NOMO-1 treated with DMSO at 0.1 percent for 48 hours (cell line): ENCODE measurements at regions not wholly inside any gene's neighbourhood (a gene's known extent, or its start where the extent isn't known, plus 50 kb on each side); places are given as distances from the start of the nearest gene placed in this dataset.
"Not testable (repeated sequence)": the region's sequence is repeated elsewhere in the genome, so short reads cannot be mapped to it uniquely, and the experiment has no call there.

Experiments used
- DNase-seq: peaks from one replicate; lab custom pipeline; 2025; ENCODE audit not compliant: unreplicated experiment; lab: John Stamatoyannopoulos, UW

- DNase-seq = peak; percentile 74
These were observed 83.3 kb upstream of the MED13L start for GRCh38 chr12:116360579-116361413.

DNA sequence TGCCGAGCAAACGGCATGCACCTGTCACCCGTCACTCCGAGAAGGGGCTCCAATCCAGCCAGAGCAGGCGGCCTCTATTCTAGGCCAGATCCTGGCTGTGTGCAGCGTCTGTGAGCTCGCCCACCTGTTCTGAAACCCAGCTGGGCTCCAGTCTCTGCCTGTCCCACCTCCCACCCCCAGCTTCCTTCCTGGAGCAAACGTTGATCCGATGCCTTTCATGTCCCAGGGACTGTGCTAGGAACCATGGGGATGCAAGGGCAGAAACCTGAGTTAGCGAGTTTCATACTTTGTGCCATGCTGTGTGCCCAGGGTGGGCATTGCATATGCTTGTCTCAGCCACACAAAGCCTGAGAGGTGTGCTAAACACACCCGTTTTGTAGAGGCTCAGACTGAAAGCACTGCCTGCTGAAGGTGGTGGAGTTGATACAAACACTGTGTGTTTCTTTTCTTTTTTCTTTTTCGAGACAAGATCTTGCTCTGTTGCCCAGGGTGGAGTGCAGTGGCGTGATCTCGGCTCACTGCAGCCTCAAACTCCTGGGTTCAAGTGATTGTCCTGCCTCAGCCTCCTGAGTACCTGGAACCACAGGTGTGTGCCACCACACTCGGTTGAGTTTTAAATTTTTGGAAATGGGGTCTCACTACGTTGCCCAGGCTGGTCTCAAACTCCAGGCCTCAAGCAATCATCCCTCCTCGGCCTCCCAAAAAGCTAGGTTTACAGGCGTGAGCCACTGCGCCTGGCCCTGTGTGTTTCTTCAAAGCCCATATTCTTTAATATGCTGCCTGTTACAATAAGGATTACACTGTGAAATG lies 84.1 kb upstream of the MED13L start:
- DNase-seq = no peak

DNA sequence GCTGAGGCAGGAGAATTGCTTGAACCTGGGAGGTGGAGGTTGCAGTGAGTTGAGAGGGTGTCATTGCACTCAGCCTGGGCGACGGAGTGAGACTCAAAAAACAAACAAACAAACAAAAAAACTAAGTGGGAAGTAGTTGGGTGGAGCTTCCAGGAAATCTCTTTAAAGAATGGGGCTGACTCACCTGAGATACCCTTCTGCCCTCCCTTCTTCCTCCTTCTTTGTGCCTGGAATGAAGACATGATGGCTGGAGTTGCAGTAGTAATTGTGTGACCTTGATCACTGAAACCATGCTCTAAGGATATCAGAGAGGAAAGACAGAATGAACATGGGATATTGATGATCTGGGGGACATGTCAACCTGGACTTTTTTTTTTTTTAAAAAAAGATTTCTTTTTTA lies 87.6 kb upstream of the MED13L start:
- DNase-seq = no peak

GRCh38 chr12:116365606-116366455 lies 88.3 kb upstream of the MED13L start:
- no peak for DNase-seq

GRCh38 chr12:116366456-116366776 lies 88.9 kb upstream of the MED13L start:
- no peak for DNase-seq

DNA sequence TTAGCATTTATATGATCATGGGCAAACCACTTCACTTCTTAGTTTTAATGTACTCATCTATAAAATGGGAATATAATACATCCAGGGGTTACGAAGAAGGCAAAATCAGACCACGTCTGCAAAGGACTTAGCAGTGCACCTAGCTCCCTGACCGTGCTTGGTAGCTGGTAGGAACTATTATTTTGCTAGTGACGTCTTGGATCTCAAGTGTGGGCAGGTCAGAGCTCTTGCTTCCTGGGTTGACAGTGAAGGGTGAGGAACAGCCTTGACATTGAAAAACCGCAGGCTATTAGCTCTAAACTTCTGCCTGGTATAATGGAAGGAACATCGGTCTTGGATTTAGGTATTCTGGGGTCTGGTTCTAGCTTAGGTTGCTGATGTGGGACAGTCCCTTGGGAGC lies 89.3 kb upstream of the MED13L start:
- DNase-seq = no peak

GRCh38 chr12:116368196-116369194 lies 91.0 kb upstream of the MED13L start:
- DNase-seq = no peak

DNA sequence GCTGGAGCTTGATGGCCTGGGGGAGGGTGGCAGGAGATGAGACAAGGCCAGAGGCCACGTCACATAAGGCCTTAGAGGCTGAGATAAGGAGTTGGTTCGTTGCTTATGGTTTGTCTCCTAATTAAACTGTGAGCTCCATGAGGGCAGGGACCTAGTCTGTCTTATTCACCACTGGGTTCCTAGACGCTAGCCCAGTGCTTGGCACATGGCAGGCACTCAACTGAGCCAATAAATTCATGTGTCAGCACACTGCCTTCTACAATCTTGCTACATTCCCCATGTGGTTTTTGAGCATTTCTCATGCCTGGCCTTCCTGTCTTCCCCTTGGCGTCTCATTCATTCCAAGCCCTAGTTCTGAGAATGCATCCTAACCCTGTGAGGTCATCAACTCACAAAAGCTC lies 92.5 kb upstream of the MED13L start:
- DNase-seq = no peak

GRCh38 chr12:116370886-116371580 lies 93.5 kb upstream of the MED13L start:
- DNase-seq = no peak

DNA sequence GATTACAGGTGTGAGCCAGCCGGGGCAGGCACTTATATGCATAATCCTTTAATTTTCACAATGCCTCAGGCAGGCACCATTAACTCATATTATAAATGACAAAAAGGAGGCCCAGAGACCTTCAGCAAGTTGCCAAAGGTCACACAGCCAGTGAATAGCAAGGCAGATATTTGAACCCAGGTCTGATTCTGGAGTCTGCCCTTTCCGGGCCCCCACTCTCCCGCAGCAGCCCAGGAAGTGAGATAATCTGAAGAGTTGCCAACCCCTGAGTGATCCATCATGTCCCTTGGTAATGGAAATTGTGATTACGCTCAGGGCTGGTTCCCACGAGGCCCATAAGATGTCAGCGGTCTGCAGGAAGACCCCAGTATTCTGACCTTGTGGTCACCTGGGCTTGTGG lies 95.3 kb upstream of the MED13L start:
- no peak for DNase-seq

- no peak for DNase-seq
These were observed 96.2 kb upstream of the MED13L start for GRCh38 chr12:116373572-116374206.

DNA sequence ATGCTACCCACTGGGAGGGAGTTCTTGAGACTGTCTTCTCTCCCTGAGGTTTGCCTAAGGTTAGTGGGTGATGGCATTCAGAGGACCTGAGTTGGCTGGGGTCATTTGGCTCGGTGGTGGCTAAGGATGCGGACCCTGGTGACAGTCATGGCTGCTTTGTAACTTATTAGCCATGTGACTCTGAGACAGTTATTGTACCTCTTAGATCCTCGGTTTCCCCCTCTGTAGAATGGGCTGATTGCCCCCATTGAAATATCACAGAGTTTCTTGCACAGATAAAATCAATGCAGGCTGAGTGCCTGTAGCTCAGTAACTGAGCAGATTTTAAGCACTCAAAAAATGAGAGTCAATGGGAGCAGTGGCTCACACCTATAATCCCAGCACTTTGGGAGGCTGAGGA lies 96.7 kb upstream of the MED13L start:
- DNase-seq = no peak

GRCh38 chr12:116375278-116375842 lies 97.9 kb upstream of the MED13L start:
- DNase-seq = no peak

DNA sequence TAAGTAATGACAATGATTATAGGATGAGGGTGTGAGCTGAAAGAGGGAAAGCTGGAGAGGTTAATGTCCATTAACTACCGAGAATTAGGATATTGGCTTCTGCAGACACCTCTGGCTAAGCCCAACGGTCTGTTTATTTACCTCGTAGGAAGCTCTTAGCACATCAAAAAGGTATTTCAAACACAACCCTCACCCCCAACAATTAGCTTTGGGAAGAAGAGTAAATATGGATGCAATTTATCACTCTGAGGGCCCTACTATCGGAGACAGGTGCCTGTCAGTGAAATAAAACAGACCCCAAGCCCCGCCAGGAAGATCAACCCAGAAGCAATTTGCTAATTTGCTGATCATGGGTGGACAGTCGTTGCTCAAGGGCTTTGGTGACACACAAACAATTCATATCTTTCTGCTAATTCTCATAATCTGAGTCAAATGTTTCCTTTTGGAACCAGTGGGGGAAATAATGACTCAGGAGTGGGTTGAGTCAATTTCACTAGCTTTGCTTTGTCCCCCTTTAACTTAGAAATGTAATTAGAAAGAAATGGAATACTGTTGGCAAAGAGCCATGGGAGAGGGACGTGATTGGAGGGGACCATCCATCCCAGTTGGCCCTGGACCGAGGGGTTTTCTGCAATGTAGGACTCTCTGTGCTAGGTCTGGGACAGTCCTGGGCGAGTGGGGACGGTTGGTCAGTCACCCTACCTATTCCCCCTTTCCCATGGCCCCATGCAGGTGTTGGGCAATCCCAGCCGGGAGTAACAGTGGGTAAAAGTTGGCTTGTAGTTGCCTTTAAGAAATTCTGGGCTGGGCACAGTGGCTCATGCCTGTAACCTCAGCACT lies 99.1 kb upstream of the MED13L start:
- no peak for DNase-seq

DNA sequence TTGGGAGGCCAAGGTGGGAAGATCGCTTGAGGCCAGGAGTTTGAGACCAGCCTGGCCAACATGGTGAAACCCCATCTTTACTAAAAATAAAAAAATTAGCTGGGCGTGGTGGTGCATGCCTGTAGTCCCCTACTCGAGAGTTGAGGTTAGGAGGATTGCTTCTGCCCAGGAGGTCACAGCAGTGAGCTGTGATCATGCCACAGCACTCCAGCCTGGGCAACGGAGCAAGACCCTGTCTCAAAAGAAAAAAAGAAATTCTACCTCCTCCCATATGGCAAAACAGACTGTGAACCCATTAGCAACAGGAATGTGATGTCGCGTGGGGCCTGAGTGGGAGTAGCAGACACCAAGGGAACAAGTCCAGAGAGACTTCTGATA lies 99.7 kb upstream of the MED13L start:
- not testable (repeated sequence) for DNase-seq

- DNase-seq = no peak
These were observed 100.5 kb upstream of the MED13L start for GRCh38 chr12:116378002-116378401.

- no peak for DNase-seq
These were observed 102.6 kb upstream of the MED13L start for GRCh38 chr12:116380108-116380507.

- not testable (repeated sequence) for DNase-seq
These were observed 103.2 kb upstream of the MED13L start for GRCh38 chr12:116380740-116381139.
